Loucy (cell line): ENCODE measurements at regions not wholly inside any gene's neighbourhood (a gene's known extent, or its start where the extent isn't known, plus 50 kb on each side); places are given as distances from the start of the nearest gene placed in this dataset.

Experiments used
- EZH2phosphoT487 ChIP-seq: fragments of 200-600 bp; IDR thresholded peaks from 2 replicates; pipeline ENCODE4 v1.6.1; 2018; ENCODE audit warnings: antibody characterized with exemption, mild to moderate bottlenecking, moderate library complexity, borderline replicate concordance
- TF ChIP-seq, protein P1 (sequence below): fragments of 200-600 bp; sonication (generic); conservative IDR thresholded peaks from 2 replicates; pipeline ENCODE4 v1.5.1; 2014; ENCODE audit warnings: mild to moderate bottlenecking, antibody characterized with exemption, low read length

DNA sequence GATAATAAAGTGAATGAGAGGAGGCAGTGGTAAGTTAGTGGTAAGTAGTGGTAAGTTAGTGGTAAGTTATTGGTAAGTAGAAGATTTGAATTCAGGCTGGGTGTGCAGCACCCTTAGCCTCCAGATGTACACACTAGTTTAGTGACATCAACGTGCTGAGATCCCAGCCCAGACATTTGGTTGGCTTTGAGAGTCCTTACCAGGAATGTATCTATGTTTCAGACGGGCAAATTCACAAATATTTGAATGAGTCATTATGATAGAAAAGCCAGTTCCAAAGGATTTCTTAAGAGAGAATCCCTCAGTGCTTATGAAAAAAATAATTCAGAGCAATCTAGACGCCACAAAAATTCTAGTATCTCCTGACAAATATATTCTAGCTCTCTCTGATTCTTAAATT lies 70.0 kb downstream of the ARL4A start:
- TF ChIP-seq, protein P1, sequence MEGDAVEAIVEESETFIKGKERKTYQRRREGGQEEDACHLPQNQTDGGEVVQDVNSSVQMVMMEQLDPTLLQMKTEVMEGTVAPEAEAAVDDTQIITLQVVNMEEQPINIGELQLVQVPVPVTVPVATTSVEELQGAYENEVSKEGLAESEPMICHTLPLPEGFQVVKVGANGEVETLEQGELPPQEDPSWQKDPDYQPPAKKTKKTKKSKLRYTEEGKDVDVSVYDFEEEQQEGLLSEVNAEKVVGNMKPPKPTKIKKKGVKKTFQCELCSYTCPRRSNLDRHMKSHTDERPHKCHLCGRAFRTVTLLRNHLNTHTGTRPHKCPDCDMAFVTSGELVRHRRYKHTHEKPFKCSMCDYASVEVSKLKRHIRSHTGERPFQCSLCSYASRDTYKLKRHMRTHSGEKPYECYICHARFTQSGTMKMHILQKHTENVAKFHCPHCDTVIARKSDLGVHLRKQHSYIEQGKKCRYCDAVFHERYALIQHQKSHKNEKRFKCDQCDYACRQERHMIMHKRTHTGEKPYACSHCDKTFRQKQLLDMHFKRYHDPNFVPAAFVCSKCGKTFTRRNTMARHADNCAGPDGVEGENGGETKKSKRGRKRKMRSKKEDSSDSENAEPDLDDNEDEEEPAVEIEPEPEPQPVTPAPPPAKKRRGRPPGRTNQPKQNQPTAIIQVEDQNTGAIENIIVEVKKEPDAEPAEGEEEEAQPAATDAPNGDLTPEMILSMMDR, result no peak
- no peak for TF ChIP-seq EZH2phosphoT487
